ENCODE measurements at regions not wholly inside any gene's neighbourhood (a gene's known extent, or its start where the extent isn't known, plus 50 kb on each side); places are given as distances from the start of the nearest gene placed in this dataset.

GRCh38 chr14:82641050-82641540, 1107.4 kb upstream of the SEL1L start:
- Histone ChIP-seq H3K27ac (ENCODE audit: low read depth) (no peak overlapping the region), H3K4me3 (no peak overlapping the region), H3K4me2 (no peak overlapping the region), H3K4me1 (ENCODE audit: insufficient read depth) (no peaks in the 10 kb centered on the region), H4K20me1 (replicated peaks; ENCODE audit: insufficient read depth) (no peaks in the 10 kb centered on the region), H3K36me3 (ENCODE audit: insufficient read depth) (no peaks in the 10 kb centered on the region), H3K9me2 (ENCODE audit: insufficient read depth) (0 out of 2 replicates have a peak, but pooled peaks cover 6% of the 10 kb centered on the region), H2AFZ (no peak overlapping the region), H3K79me2 (replicated peaks; ENCODE audit: insufficient read depth) (no peaks in the 10 kb centered on the region), H3K27me3 (ENCODE audit: insufficient read depth) (no peaks in the 10 kb centered on the region), H3F3A (replicated peaks; ENCODE audit: low read depth) (no peaks in the 10 kb centered on the region)
- peaks cover 7% of the 10 kb centered on the region; the same call in 1 of the 3 replicates for H3K36me3 Mint-ChIP-seq (ENCODE audit: low read depth)
- DNase-seq (ENCODE audit: low spot score) (no peak), ATAC-seq (no peak)
- peaks cover 4% of the 10 kb centered on the region for H3K27me3 Mint-ChIP-seq (ENCODE audit: insufficient read depth, low read depth, poor library complexity)
- H3K4me1 Mint-ChIP-seq: no peaks in the 10 kb centered on the region
- no peak for TF ChIP-seq POLR2AphosphoS5 (IDR thresholded peaks at IDR 0.05; ENCODE audit: low read depth)
- no peak for TF ChIP-seq ETS1 (IDR thresholded peaks at IDR 0.05)
- no peak for TF ChIP-seq JUNB (IDR thresholded peaks at IDR 0.05; ENCODE audit: unreplicated experiment)
- TF ChIP-seq EZH2phosphoT487 (IDR thresholded peaks at IDR 0.05; ENCODE audit: unreplicated experiment): no peak
- TF ChIP-seq REST (IDR thresholded peaks at IDR 0.05; ENCODE audit: unreplicated experiment): no peak
- TF ChIP-seq ZNF114 (CRISPR knock-in tag; IDR thresholded peaks at IDR 0.05): no peak
- no peak for TF ChIP-seq ZNF331 (CRISPR knock-in tag; IDR thresholded peaks at IDR 0.05; ENCODE audit: low read depth)
- TF ChIP-seq, protein P1, sequence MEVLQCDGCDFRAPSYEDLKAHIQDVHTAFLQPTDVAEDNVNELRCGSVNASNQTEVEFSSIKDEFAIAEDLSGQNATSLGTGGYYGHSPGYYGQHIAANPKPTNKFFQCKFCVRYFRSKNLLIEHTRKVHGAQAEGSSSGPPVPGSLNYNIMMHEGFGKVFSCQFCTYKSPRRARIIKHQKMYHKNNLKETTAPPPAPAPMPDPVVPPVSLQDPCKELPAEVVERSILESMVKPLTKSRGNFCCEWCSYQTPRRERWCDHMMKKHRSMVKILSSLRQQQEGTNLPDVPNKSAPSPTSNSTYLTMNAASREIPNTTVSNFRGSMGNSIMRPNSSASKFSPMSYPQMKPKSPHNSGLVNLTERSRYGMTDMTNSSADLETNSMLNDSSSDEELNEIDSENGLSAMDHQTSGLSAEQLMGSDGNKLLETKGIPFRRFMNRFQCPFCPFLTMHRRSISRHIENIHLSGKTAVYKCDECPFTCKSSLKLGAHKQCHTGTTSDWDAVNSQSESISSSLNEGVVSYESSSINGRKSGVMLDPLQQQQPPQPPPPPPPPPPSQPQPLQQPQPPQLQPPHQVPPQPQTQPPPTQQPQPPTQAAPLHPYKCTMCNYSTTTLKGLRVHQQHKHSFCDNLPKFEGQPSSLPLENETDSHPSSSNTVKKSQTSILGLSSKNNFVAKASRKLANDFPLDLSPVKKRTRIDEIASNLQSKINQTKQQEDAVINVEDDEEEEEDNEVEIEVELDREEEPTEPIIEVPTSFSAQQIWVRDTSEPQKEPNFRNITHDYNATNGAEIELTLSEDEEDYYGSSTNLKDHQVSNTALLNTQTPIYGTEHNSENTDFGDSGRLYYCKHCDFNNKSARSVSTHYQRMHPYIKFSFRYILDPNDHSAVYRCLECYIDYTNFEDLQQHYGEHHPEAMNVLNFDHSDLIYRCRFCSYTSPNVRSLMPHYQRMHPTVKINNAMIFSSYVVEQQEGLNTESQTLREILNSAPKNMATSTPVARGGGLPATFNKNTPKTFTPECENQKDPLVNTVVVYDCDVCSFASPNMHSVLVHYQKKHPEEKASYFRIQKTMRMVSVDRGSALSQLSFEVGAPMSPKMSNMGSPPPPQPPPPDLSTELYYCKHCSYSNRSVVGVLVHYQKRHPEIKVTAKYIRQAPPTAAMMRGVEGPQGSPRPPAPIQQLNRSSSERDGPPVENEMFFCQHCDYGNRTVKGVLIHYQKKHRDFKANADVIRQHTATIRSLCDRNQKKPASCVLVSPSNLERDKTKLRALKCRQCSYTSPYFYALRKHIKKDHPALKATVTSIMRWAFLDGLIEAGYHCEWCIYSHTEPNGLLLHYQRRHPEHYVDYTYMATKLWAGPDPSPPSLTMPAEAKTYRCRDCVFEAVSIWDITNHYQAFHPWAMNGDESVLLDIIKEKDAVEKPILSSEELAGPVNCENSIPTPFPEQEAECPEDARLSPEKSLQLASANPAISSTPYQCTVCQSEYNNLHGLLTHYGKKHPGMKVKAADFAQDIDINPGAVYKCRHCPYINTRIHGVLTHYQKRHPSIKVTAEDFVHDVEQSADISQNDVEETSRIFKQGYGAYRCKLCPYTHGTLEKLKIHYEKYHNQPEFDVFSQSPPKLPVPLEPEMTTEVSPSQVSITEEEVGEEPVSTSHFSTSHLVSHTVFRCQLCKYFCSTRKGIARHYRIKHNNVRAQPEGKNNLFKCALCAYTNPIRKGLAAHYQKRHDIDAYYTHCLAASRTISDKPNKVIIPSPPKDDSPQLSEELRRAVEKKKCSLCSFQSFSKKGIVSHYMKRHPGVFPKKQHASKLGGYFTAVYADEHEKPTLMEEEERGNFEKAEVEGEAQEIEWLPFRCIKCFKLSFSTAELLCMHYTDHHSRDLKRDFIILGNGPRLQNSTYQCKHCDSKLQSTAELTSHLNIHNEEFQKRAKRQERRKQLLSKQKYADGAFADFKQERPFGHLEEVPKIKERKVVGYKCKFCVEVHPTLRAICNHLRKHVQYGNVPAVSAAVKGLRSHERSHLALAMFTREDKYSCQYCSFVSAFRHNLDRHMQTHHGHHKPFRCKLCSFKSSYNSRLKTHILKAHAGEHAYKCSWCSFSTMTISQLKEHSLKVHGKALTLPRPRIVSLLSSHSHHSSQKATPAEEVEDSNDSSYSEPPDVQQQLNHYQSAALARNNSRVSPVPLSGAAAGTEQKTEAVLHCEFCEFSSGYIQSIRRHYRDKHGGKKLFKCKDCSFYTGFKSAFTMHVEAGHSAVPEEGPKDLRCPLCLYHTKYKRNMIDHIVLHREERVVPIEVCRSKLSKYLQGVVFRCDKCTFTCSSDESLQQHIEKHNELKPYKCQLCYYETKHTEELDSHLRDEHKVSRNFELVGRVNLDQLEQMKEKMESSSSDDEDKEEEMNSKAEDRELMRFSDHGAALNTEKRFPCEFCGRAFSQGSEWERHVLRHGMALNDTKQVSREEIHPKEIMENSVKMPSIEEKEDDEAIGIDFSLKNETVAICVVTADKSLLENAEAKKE (CRISPR knock-in tag; IDR thresholded peaks at IDR 0.05): no peak
- TF ChIP-seq CREB1 (CRISPR knock-in tag; IDR thresholded peaks at IDR 0.05; ENCODE audit: low read depth): no peak
- TF ChIP-seq, protein P2, sequence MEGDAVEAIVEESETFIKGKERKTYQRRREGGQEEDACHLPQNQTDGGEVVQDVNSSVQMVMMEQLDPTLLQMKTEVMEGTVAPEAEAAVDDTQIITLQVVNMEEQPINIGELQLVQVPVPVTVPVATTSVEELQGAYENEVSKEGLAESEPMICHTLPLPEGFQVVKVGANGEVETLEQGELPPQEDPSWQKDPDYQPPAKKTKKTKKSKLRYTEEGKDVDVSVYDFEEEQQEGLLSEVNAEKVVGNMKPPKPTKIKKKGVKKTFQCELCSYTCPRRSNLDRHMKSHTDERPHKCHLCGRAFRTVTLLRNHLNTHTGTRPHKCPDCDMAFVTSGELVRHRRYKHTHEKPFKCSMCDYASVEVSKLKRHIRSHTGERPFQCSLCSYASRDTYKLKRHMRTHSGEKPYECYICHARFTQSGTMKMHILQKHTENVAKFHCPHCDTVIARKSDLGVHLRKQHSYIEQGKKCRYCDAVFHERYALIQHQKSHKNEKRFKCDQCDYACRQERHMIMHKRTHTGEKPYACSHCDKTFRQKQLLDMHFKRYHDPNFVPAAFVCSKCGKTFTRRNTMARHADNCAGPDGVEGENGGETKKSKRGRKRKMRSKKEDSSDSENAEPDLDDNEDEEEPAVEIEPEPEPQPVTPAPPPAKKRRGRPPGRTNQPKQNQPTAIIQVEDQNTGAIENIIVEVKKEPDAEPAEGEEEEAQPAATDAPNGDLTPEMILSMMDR (conservative IDR thresholded peaks at IDR 0.05; ENCODE audit: low read depth in 2 of 2): no peak
- H3K4me3 Mint-ChIP-seq: no peak overlapping the region
- peaks cover 83% of the 10 kb centered on the region for H3K9me3 Mint-ChIP-seq
- no peak overlapping the region for H3K27ac Mint-ChIP-seq

Data from GM23338 (cell line).